HG02943 (cell line): ENCODE measurements at regions not wholly inside any gene's neighbourhood (a gene's known extent, or its start where the extent isn't known, plus 50 kb on each side); places are given as distances from the start of the nearest gene placed in this dataset.
"Not testable (repeated sequence)": the region's sequence is repeated elsewhere in the genome, so short reads cannot be mapped to it uniquely, and the experiment has no call there.

Experiments used
- ATAC-seq: cut with Tn5 transposase; IDR thresholded peaks from one replicate; pipeline ENCODE4 v1.9.1; 2021; ENCODE audit warnings: mild to moderate bottlenecking, low read depth, moderate library complexity; ENCODE audit not compliant: unreplicated experiment

GRCh38 chr9:111094958-111095357, 56.7 kb upstream of the LPAR1 start:
- no peak for ATAC-seq

GRCh38 chr9:111094433-111094924, 56.2 kb upstream of the LPAR1 start:
- no peak for ATAC-seq

GRCh38 chr9:111092167-111092566, 53.9 kb upstream of the LPAR1 start:
- not testable (repeated sequence) for ATAC-seq
